ENCODE measurements at regions not wholly inside any gene's neighbourhood (a gene's known extent, or its start where the extent isn't known, plus 50 kb on each side); places are given as distances from the start of the nearest gene placed in this dataset.

DNA sequence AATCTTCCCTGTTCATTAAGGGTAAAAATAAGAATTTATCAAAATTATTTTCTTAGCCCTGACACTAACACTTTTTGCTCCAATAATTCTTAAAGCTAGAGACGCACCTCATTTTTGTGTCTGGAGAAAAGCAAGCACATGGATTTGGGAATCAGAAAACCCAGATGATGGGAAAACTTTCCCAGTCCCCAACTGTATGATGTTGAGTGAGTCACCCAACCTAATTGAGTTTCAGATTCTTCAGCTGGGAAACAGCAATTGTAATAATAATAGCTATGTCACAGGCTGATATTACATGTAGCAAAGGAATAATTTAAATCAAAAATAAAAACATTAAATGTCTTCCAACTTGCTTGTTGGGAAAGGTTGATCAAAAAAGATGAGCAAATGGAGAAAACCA is 159.0 kb downstream of the MIS18A start:
- TF ChIP-seq POLR2AphosphoS5 (IDR thresholded peaks at IDR 0.05; ENCODE audit: low read depth, low read length) (no peak), TAF1 (IDR thresholded peaks at IDR 0.05; ENCODE audit: borderline replicate concordance, insufficient read depth, low read length) (no peak), SIN3A (IDR thresholded peaks at IDR 0.05; ENCODE audit: borderline replicate concordance, insufficient read depth, low read length) (no peak), FOXP2 (optimal IDR thresholded peaks at IDR 0.05; ENCODE audit: borderline replicate concordance, extremely low read depth, extremely low read length, insufficient read depth) (no peak)
- TF ChIP-seq, protein P1, sequence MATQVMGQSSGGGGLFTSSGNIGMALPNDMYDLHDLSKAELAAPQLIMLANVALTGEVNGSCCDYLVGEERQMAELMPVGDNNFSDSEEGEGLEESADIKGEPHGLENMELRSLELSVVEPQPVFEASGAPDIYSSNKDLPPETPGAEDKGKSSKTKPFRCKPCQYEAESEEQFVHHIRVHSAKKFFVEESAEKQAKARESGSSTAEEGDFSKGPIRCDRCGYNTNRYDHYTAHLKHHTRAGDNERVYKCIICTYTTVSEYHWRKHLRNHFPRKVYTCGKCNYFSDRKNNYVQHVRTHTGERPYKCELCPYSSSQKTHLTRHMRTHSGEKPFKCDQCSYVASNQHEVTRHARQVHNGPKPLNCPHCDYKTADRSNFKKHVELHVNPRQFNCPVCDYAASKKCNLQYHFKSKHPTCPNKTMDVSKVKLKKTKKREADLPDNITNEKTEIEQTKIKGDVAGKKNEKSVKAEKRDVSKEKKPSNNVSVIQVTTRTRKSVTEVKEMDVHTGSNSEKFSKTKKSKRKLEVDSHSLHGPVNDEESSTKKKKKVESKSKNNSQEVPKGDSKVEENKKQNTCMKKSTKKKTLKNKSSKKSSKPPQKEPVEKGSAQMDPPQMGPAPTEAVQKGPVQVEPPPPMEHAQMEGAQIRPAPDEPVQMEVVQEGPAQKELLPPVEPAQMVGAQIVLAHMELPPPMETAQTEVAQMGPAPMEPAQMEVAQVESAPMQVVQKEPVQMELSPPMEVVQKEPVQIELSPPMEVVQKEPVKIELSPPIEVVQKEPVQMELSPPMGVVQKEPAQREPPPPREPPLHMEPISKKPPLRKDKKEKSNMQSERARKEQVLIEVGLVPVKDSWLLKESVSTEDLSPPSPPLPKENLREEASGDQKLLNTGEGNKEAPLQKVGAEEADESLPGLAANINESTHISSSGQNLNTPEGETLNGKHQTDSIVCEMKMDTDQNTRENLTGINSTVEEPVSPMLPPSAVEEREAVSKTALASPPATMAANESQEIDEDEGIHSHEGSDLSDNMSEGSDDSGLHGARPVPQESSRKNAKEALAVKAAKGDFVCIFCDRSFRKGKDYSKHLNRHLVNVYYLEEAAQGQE (IDR thresholded peaks at IDR 0.05; ENCODE audit: insufficient read depth in 1 of 2, low read depth in 2 of 2, low read length in 2 of 2), result no peak

DNA sequence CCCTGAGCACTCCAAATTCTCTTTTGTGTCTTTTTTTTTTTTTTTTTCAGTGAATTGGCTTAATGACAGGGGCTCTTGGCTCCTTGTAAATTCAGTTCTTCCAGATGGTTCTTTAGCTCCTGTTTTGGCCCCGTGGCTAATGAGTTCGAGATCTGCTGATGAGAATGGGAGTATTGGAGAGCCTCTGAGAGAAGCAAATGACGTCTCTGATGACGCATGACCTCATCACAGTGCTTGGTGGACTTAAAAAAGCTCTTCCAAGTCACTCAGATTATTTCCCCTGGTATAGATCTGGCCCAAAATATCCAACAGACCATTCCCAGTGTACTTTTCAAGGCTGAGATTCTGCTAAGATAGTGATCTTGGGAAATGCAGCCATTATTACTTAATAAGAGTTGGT is 159.5 kb downstream of the MIS18A start:
- no peak for TF ChIP-seq POLR2AphosphoS5 (IDR thresholded peaks at IDR 0.05; ENCODE audit: low read depth, low read length)
- no peak for TF ChIP-seq SIN3A (IDR thresholded peaks at IDR 0.05; ENCODE audit: borderline replicate concordance, insufficient read depth, low read length)
- TF ChIP-seq FOXP2 (optimal IDR thresholded peaks at IDR 0.05; ENCODE audit: borderline replicate concordance, extremely low read depth, extremely low read length, insufficient read depth), result no peak
- TF ChIP-seq TAF1 (IDR thresholded peaks at IDR 0.05; ENCODE audit: borderline replicate concordance, insufficient read depth, low read length), result no peak
- TF ChIP-seq, protein P1 (IDR thresholded peaks at IDR 0.05; ENCODE audit: insufficient read depth in 1 of 2, low read depth in 2 of 2, low read length in 2 of 2), result no peak

DNA sequence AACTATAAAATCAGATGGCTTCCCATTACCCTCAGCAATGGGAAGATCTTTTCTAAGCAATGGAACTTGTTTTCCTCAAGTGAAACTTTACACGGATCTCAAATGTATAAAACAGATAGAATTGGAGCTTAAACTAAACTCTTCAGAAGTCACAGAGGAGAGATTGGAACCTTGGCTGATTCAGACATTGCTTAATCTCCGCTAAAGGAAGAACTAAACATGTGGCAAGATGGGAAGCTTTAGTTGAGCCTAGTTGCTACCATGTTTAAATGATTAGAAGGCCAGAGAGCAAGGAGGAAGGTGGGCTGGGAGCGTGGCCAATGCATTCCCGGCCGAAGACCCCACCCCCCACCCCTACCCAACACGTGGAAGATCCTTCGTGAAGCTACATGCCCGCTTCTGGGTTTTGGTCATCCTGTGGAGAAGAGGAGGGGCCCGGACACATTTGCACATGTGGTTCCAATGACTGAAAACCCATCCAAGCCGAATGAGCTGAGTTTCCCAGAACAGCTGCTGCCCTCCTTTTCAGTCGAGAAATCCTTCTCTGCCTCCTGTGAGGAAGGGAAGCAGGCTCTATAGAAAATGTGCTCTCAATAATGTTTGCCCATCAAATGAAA is 164.3 kb downstream of the MIS18A start:
- TF ChIP-seq FOXP2 (optimal IDR thresholded peaks at IDR 0.05; ENCODE audit: borderline replicate concordance, extremely low read depth, extremely low read length, insufficient read depth) (no peak), SIN3A (IDR thresholded peaks at IDR 0.05; ENCODE audit: borderline replicate concordance, insufficient read depth, low read length) (no peak), POLR2AphosphoS5 (IDR thresholded peaks at IDR 0.05; ENCODE audit: low read depth, low read length) (no peak), TAF1 (IDR thresholded peaks at IDR 0.05; ENCODE audit: borderline replicate concordance, insufficient read depth, low read length) (no peak)
- TF ChIP-seq, protein P1 (IDR thresholded peaks at IDR 0.05; ENCODE audit: insufficient read depth in 1 of 2, low read depth in 2 of 2, low read length in 2 of 2), result no peak

DNA sequence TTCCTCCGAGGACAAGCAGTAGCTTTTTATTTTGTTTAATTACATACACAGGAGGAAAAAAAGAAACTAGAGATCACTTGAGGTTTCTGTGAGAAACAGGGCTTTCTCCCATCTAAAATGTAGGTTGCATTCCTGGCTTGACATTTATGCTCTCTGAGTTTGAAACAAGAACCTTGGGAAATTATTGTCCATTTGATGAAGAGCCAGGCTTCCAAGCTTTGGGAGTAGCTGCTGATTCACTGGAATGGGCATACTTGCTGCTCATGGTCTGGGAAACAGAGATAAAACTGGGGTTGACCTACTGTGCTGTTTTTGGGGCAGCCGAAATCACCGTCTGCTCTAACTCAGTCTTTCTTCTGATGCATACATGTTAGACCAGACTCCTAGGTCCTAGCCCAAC is 165.4 kb downstream of the MIS18A start:
- TF ChIP-seq SIN3A (IDR thresholded peaks at IDR 0.05; ENCODE audit: borderline replicate concordance, insufficient read depth, low read length) (no peak), TAF1 (IDR thresholded peaks at IDR 0.05; ENCODE audit: borderline replicate concordance, insufficient read depth, low read length) (no peak), FOXP2 (optimal IDR thresholded peaks at IDR 0.05; ENCODE audit: borderline replicate concordance, extremely low read depth, extremely low read length, insufficient read depth) (no peak), POLR2AphosphoS5 (IDR thresholded peaks at IDR 0.05; ENCODE audit: low read depth, low read length) (no peak)
- TF ChIP-seq, protein P1 (IDR thresholded peaks at IDR 0.05; ENCODE audit: insufficient read depth in 1 of 2, low read depth in 2 of 2, low read length in 2 of 2), result no peak

All from PFSK-1 (cell line).